WI38 (cell line): ENCODE measurements at regions not wholly inside any gene's neighbourhood (a gene's known extent, or its start where the extent isn't known, plus 50 kb on each side); places are given as distances from the start of the nearest gene placed in this dataset.
"Not testable (repeated sequence)": the region's sequence is repeated elsewhere in the genome, so short reads cannot be mapped to it uniquely, and the experiment has no call there.

Experiments
- H3K4me3 ChIP-seq: 2 replicates; pipeline ENCODE4 v1.5.1; 2011; ENCODE audit warnings: low read depth, mild to moderate bottlenecking, control low read depth, low read length
- TF ChIP-seq, protein P1 (sequence below): IDR thresholded peaks from 2 replicates; pipeline ENCODE4 v1.5.1; 2012; ENCODE audit warnings: low read depth, mild to moderate bottlenecking, control low read depth, low read length

DNA sequence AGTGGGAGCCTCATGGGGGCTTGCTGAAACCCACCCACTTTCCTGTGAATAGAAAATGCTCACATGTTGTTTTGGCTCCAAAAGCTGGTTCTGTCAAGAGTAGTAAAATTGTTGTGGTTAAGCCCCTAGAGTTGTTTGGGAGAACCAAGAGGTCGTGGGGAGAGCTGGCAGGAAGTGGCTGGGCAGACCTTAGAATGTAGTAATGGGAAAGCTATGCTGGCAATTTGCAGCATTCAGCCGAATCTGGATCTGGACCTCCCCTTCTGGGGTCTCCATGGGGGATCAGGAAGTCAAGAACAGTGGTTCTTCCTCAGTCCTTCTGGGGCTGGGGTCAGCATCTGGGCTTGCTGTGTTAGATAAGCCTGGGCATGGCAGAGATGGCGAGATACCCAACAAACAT, 150.6 kb upstream of the TBX3 start:
- H3K4me3 ChIP-seq = no peak overlapping the region
- TF ChIP-seq, protein P1, sequence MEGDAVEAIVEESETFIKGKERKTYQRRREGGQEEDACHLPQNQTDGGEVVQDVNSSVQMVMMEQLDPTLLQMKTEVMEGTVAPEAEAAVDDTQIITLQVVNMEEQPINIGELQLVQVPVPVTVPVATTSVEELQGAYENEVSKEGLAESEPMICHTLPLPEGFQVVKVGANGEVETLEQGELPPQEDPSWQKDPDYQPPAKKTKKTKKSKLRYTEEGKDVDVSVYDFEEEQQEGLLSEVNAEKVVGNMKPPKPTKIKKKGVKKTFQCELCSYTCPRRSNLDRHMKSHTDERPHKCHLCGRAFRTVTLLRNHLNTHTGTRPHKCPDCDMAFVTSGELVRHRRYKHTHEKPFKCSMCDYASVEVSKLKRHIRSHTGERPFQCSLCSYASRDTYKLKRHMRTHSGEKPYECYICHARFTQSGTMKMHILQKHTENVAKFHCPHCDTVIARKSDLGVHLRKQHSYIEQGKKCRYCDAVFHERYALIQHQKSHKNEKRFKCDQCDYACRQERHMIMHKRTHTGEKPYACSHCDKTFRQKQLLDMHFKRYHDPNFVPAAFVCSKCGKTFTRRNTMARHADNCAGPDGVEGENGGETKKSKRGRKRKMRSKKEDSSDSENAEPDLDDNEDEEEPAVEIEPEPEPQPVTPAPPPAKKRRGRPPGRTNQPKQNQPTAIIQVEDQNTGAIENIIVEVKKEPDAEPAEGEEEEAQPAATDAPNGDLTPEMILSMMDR = no peak

DNA sequence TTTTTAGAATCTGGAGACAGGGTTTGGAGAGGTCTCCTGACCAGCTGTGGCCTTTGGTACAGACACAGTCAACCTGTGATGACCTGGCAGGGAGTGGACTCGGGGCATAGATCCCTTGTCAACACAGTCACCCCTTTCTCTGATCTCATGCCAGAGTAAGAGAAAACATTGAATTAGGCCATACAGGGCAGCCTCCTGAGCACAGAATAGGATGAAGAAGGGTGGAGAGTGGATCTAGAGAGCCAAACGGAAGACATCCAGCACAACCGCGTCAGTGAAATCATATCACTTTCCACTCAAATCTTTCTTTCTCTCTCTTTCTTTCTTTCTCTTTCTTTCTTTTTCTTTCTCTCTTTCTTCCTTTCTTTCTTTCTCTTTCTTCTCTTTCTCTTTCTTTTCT, 145.9 kb upstream of the TBX3 start:
- TF ChIP-seq, protein P1 = no peak
- no peak overlapping the region for H3K4me3 ChIP-seq

DNA sequence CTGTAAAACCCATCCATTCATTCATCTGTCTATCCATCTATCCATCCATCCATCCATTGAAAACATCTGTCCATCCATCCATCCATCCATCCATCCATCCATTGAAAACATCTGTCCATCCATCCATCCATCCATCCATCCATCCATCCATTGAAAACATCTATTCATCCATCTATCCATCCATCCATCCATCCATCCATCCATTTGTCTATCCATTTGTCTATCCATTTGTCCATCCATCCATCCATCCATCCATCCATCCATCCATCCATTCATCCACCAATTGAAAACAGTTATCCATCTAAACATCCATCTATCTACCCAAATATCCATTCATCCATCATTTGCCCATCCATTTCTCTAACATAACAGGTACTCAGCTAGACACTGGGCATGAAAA, 145.3 kb upstream of the TBX3 start:
- not testable (repeated sequence) for H3K4me3 ChIP-seq

DNA sequence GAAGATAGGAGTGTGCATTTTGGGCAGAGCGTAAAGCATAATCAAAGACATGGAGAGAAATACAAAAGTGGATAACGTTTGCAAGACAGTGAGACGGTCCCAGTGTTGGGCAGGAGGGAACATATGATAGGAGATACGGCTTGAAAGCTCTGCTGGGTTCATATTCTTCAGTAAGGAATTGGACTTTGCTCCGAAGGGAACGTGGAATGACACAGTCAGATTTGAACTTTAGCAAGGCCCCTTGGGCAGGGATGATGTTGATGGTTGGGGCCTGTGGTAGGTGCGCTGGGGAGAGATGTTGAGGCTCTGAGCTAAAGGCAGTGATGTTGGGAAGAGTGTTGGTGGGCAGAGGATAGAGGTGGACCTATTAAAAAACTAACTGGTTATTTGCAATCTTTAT, 143.5 kb upstream of the TBX3 start:
- no peak overlapping the region for H3K4me3 ChIP-seq
- TF ChIP-seq, protein P1 = no peak

DNA sequence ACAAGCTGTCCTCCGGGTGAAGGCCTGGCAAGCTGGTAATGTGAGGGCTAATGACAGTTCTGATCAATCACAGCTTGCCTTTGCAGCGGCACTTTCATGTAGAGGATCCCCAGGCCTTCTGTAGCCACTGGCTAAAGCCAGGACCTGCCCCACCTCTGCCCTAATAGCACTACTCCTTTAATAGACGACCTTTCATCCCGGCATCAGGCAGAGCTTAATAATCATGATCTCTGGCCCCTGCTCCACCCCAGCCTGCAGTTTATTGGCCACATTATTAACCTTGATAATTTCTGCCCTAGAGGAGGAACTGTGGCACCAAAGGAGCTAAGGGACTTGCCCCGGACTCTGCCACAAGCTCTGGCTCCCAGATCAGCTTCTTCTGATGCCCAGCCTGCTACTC, 142.3 kb upstream of the TBX3 start:
- TF ChIP-seq, protein P1 = no peak
- H3K4me3 ChIP-seq = no peak overlapping the region

DNA sequence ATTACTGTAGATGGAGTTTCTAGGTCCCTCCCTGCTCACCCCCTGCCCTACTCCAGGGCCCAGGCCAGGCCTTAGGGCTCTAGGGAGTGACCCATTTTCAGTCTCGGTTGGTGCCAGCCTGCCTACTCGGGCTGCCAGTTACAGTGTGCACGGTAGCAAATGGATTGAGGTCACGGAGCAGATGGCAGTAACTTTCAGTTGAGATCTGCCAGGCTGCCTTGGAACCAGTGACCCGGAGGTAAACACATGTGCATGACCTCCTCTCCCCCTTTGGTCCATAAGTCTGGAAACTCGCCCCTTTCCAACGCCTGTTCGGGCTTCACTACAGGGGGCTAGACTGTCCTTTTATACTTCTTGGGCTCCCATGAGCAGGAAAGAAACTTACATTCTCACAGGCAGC, 139.7 kb upstream of the TBX3 start:
- H3K4me3 ChIP-seq = no peak overlapping the region
- TF ChIP-seq, protein P1 = no peak

DNA sequence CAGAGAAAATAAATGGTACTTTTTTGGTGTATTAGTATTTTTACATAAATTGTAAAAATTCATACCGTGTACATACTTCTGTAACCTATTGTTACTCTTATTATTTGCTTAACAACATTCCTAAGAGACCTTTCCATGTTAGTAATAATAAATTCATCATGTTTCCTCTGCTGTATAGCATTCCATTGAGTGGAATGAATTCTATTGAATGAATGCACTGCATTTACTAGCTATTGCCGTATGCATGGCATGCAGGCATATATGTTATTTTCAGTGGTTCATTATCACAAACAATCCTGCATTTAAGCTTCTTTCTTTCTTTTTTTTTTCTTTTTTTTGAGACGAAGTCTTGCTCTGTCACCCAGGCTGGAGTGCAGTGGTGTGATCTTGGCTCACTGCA, 137.6 kb upstream of the TBX3 start:
- no peak overlapping the region for H3K4me3 ChIP-seq
- TF ChIP-seq, protein P1 = no peak

DNA sequence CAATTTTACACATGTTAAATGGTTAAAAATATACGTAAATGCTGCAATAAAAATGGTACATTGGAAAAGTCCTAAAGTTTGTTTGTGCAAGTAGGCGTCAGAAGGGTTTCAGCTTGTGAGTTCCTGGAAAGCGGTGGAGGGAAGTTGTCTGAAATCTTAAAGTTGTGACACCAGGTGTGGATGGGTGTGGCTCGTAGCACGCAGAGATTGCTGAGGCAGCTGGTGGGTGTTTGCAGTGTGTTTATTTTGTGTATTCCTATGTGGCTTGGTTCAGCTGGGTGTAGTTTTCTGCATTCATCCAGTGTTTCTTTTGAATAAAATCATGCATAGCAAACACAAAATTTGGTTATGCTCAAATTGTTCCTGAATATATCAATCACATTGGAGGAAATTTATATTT, 136.8 kb upstream of the TBX3 start:
- no peak overlapping the region for H3K4me3 ChIP-seq
- TF ChIP-seq, protein P1 = no peak
